GM23248 (cell line): ENCODE measurements at regions not wholly inside any gene's neighbourhood (a gene's known extent, or its start where the extent isn't known, plus 50 kb on each side); places are given as distances from the start of the nearest gene placed in this dataset.

ENCODE experiments used
- EZH2 ChIP-seq: fragments of 200-600 bp; sonication (generic); IDR thresholded peaks from 2 replicates; pipeline ENCODE4 v1.6.1; 2018; ENCODE audit warnings: antibody characterized with exemption, mild to moderate bottlenecking; ENCODE audit not compliant: insufficient read depth, poor library complexity, severe bottlenecking
- EZH2phosphoT487 ChIP-seq: fragments of 200-600 bp; sonication (generic); IDR thresholded peaks from 2 replicates; pipeline ENCODE4 v1.6.1; 2018; ENCODE audit warnings: antibody characterized with exemption, moderate library complexity, mild to moderate bottlenecking, low read depth; ENCODE audit not compliant: insufficient read depth

- no peak for TF ChIP-seq EZH2
- no peak for TF ChIP-seq EZH2phosphoT487
Measured at GRCh38 chr14:71290301-71290700, 383.0 kb downstream of the PCNX1 start.
